H9 (cell line): ENCODE measurements at regions not wholly inside any gene's neighbourhood (a gene's known extent, or its start where the extent isn't known, plus 50 kb on each side); places are given as distances from the start of the nearest gene placed in this dataset.

Source experiments
- DNase-seq: peaks from one replicate; pipeline ENCODE4 v3.0.0-alpha.2; 2017
- H2AFZ ChIP-seq: one replicate; pipeline ENCODE4 v1.6.1; 2013; ENCODE audit warnings: mild to moderate bottlenecking, low read length, control low read depth, moderate library complexity
- H2AK5ac ChIP-seq: 2 replicates; pipeline ENCODE4 v1.6.1; 2013; ENCODE audit warnings: low read length, control low read depth, mixed read lengths; ENCODE audit not compliant: insufficient read length
- H2BK120ac ChIP-seq: one replicate; pipeline ENCODE4 v1.6.1; 2013; ENCODE audit warnings: low read depth, mild to moderate bottlenecking, low read length, control low read depth, inconsistent platforms; ENCODE audit not compliant: poor library complexity, severe bottlenecking
- H2BK12ac ChIP-seq: 2 replicates; pipeline ENCODE4 v1.6.1; 2013; ENCODE audit warnings: low read length, control low read depth, mixed read lengths, low read depth; ENCODE audit not compliant: insufficient read length
- H2BK15ac ChIP-seq: 2 replicates; pipeline ENCODE4 v1.6.1; 2013; ENCODE audit warnings: low read depth, low read length, control low read depth
- H2BK20ac ChIP-seq: one replicate; pipeline ENCODE4 v1.6.1; 2013; ENCODE audit warnings: low read depth, mild to moderate bottlenecking, low read length, control low read depth, inconsistent platforms; ENCODE audit not compliant: poor library complexity, severe bottlenecking
- H2BK5ac ChIP-seq: 2 replicates; pipeline ENCODE4 v1.6.1; 2013; ENCODE audit warnings: low read length, control low read depth, mixed read lengths; ENCODE audit not compliant: insufficient read length
- H3K14ac ChIP-seq: 2 replicates; pipeline ENCODE4 v1.6.1; 2013; ENCODE audit warnings: low read length, control low read depth; ENCODE audit not compliant: insufficient read depth
- H3K18ac ChIP-seq: 2 replicates; pipeline ENCODE4 v1.6.1; 2013; ENCODE audit warnings: low read depth, mild to moderate bottlenecking, mixed read lengths, low read length, control low read depth; ENCODE audit not compliant: insufficient read length
- H3K23ac ChIP-seq: 2 replicates; pipeline ENCODE4 v1.6.1; 2013; ENCODE audit warnings: low read length, control low read depth, mixed read lengths, low read depth; ENCODE audit not compliant: insufficient read length
- H3K23me2 ChIP-seq: 2 replicates; pipeline ENCODE4 v1.6.1; 2013; ENCODE audit warnings: low read depth, mild to moderate bottlenecking, mixed read lengths, low read length, control low read depth; ENCODE audit not compliant: insufficient read length, poor library complexity, severe bottlenecking
- H3K27ac ChIP-seq: 2 replicates; pipeline ENCODE4 v1.5.1; 2013; ENCODE audit warnings: low read length, control low read depth, mixed read lengths, low read depth; ENCODE audit not compliant: insufficient read length
- H3K27me3 ChIP-seq: 2 replicates; pipeline ENCODE4 v1.6.1; 2013; ENCODE audit warnings: low read length, control low read depth, inconsistent platforms; ENCODE audit not compliant: insufficient read depth
- H3K4ac ChIP-seq: 2 replicates; pipeline ENCODE4 v1.6.1; 2013; ENCODE audit warnings: low read depth, mild to moderate bottlenecking, control low read depth, inconsistent platforms, low read length, moderate library complexity
- H3K4me1 ChIP-seq: 2 replicates; pipeline ENCODE4 v1.6.1; 2013; ENCODE audit warnings: low read length, control low read depth, inconsistent platforms; ENCODE audit not compliant: insufficient read depth
- H3K4me2 ChIP-seq: 2 replicates; pipeline ENCODE4 v1.6.1; 2013; ENCODE audit warnings: low read length, control low read depth, mixed read lengths; ENCODE audit not compliant: insufficient read length, insufficient read depth
- H3K56ac ChIP-seq: 2 replicates; pipeline ENCODE4 v1.6.1; 2013; ENCODE audit warnings: low read depth, mild to moderate bottlenecking, mixed read lengths, low read length, control low read depth; ENCODE audit not compliant: insufficient read length
- H3K79me1 ChIP-seq: 2 replicates; pipeline ENCODE4 v1.6.1; 2013; ENCODE audit warnings: low read depth, mild to moderate bottlenecking, moderate library complexity, low read length, control low read depth, inconsistent platforms; ENCODE audit not compliant: insufficient read depth, poor library complexity, severe bottlenecking
- H3K79me2 ChIP-seq: 2 replicates; pipeline ENCODE4 v1.6.1; 2013; ENCODE audit warnings: low read length, control low read depth, inconsistent platforms; ENCODE audit not compliant: insufficient read depth
- H3K9ac ChIP-seq: 2 replicates; pipeline ENCODE4 v1.6.1; 2013; ENCODE audit warnings: low read length, control low read depth, mixed read lengths; ENCODE audit not compliant: insufficient read length; ENCODE audit errors: extremely low read depth
- H3K9me3 ChIP-seq: one replicate; pipeline ENCODE4 v1.6.1; 2013; ENCODE audit warnings: low read depth, low read length, inconsistent platforms; ENCODE audit not compliant: control insufficient read depth
- H3T11ph ChIP-seq: one replicate; pipeline ENCODE4 v1.6.1; 2013; ENCODE audit warnings: mild to moderate bottlenecking, low read length, control low read depth, inconsistent platforms
- H4K20me1 ChIP-seq: one replicate; pipeline ENCODE4 v1.6.1; 2013; ENCODE audit not compliant: control insufficient read depth, insufficient read length, insufficient read depth
- H4K5ac ChIP-seq: 2 replicates; pipeline ENCODE4 v1.6.1; 2013; ENCODE audit warnings: low read depth, mild to moderate bottlenecking, mixed read lengths, low read length, control low read depth; ENCODE audit not compliant: insufficient read length
- H4K8ac ChIP-seq: replicated peaks from 2 replicates; pipeline ENCODE4 v1.6.1; 2013; ENCODE audit warnings: low read length, control low read depth, mixed read lengths, low read depth; ENCODE audit not compliant: insufficient read length
- H4K91ac ChIP-seq: 2 replicates; pipeline ENCODE4 v1.6.1; 2013; ENCODE audit warnings: low read depth, mild to moderate bottlenecking, moderate library complexity, mixed read lengths, low read length, control low read depth; ENCODE audit not compliant: insufficient read length
- H3K27ac Mint-ChIP-seq, 3 experiments: 2 replicates in 2 of 3; 3 replicates in 1 of 3; pipeline ENCODE4 v1.8.0; 2020 to 2021; ENCODE audit warnings: mixed read lengths in 3 of 3, mild to moderate bottlenecking in 1 of 3, moderate library complexity in 1 of 3
- H3K27me3 Mint-ChIP-seq: 2 replicates; pipeline ENCODE4 v1.8.0; 2021; ENCODE audit warnings: low read depth, mild to moderate bottlenecking, moderate library complexity, mixed read lengths
- H3K36me3 Mint-ChIP-seq, 3 experiments: 2 replicates in 2 of 3; 3 replicates in 1 of 3; pipeline ENCODE4 v1.8.0; 2020 to 2021; ENCODE audit warnings: low read depth in 3 of 3, mixed read lengths in 3 of 3; ENCODE audit not compliant: insufficient read depth in 1 of 3
- H3K4me1 Mint-ChIP-seq, 2 experiments: 2 replicates each; pipeline ENCODE4 v1.8.0; 2020; ENCODE audit warnings: mixed read lengths in 2 of 2
- H3K4me3 Mint-ChIP-seq, 2 experiments: 2 replicates in 1 of 2; 3 replicates in 1 of 2; pipeline ENCODE4 v1.8.0; 2020 to 2021; ENCODE audit warnings: mild to moderate bottlenecking in 2 of 2, mixed read lengths in 2 of 2, moderate library complexity in 1 of 2
- H3K9me3 Mint-ChIP-seq, 2 experiments: 2 replicates in 1 of 2; 3 replicates in 1 of 2; pipeline ENCODE4 v1.8.0; 2020; ENCODE audit warnings: mild to moderate bottlenecking in 2 of 2, mixed read lengths in 2 of 2, moderate library complexity in 1 of 2
- WGBS: extraction: QIAGEN DNeasy Blood & Tissue Kit; methylation state at CpG from one replicate; pipeline ENCODE4 v1.1.7; 2013; ENCODE audit warnings: missing lambda C conversion rate, low lambda C conversion rate, mixed read lengths; ENCODE audit not compliant: insufficient read length; ENCODE audit errors: extremely low coverage; 5-methylcytosine and 5-hydroxymethylcytosine counted together
- TF ChIP-seq, protein P1 (sequence below): fragments of 200-600 bp; sonication (generic); conservative IDR thresholded peaks from 3 replicates; pipeline ENCODE4 v1.8.0; 2021; ENCODE audit warnings: antibody characterized with exemption, mild to moderate bottlenecking

DNA sequence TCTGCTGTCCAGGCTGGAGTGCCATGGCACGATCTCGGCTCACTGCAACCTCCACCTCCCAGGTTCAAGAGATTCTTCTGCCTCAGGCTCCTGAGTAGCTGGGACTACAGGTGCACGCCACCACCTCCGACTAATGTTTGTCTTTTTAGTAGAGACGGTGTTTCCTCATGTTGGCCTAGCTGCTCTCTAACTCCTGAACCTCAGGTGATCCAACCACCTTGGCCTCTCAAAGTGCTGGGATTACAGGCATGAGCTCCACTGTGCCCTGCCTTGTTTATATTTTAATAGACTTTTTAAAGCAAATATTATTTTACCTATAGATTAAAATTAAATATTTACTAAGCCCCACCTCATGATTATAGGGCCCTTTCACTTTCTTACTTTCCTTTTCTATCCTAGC is 483.2 kb upstream of the EPHA7 start:
- no peak overlapping the region for H3K18ac ChIP-seq
- no peaks in the 10 kb centered on the region for H3K79me2 ChIP-seq
- no peaks in the 10 kb centered on the region for H3K4me1 ChIP-seq
- Mint-ChIP-seq H3K4me1 (no peaks in the 10 kb centered on the region), H3K27ac (no peak overlapping the region), H3K9me3 (peaks cover 23 to 25% of the 10 kb centered on the region in 2 experiments), H3K4me3 (no peak overlapping the region), H3K36me3 (peaks cover 12 to 28% (median 24%) of the 10 kb centered on the region in 3 experiments), H3K27me3 (no peaks in the 10 kb centered on the region)
- no peak overlapping the region for H4K91ac ChIP-seq
- no peak overlapping the region for H3K23ac ChIP-seq
- H3K14ac ChIP-seq: no peak overlapping the region
- H3K56ac ChIP-seq: no peak overlapping the region
- TF ChIP-seq, protein P1, sequence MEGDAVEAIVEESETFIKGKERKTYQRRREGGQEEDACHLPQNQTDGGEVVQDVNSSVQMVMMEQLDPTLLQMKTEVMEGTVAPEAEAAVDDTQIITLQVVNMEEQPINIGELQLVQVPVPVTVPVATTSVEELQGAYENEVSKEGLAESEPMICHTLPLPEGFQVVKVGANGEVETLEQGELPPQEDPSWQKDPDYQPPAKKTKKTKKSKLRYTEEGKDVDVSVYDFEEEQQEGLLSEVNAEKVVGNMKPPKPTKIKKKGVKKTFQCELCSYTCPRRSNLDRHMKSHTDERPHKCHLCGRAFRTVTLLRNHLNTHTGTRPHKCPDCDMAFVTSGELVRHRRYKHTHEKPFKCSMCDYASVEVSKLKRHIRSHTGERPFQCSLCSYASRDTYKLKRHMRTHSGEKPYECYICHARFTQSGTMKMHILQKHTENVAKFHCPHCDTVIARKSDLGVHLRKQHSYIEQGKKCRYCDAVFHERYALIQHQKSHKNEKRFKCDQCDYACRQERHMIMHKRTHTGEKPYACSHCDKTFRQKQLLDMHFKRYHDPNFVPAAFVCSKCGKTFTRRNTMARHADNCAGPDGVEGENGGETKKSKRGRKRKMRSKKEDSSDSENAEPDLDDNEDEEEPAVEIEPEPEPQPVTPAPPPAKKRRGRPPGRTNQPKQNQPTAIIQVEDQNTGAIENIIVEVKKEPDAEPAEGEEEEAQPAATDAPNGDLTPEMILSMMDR: no peak
- H2BK5ac ChIP-seq: no peak overlapping the region
- DNase-seq: no peak
- H2AK5ac ChIP-seq: no peak overlapping the region
- H3K27ac ChIP-seq: no peak overlapping the region
- no peak overlapping the region for H2BK15ac ChIP-seq
- H2BK20ac ChIP-seq: no peak overlapping the region
- no peak overlapping the region for H2BK12ac ChIP-seq
- no peak overlapping the region for H3T11ph ChIP-seq
- H4K8ac ChIP-seq: no peak overlapping the region
- H3K9me3 ChIP-seq: peaks cover 8% of the 10 kb centered on the region
- H3K4ac ChIP-seq: no peak overlapping the region
- no peaks in the 10 kb centered on the region for H4K20me1 ChIP-seq
- H4K5ac ChIP-seq: no peak overlapping the region
- H2AFZ ChIP-seq: no peak overlapping the region
- no peaks in the 10 kb centered on the region for H3K79me1 ChIP-seq
- H3K4me2 ChIP-seq: no peak overlapping the region
- no CpG with 5 or more reads among the region's 5 CpGs for WGBS
- no peaks in the 10 kb centered on the region for H3K27me3 ChIP-seq
- H3K9ac ChIP-seq: no peak overlapping the region
- no peak overlapping the region for H2BK120ac ChIP-seq
- H3K23me2 ChIP-seq: no peaks in the 10 kb centered on the region
